ENCODE measurements at regions not wholly inside any gene's neighbourhood (a gene's known extent, or its start where the extent isn't known, plus 50 kb on each side); places are given as distances from the start of the nearest gene placed in this dataset.
"Not testable (repeated sequence)": the region's sequence is repeated elsewhere in the genome, so short reads cannot be mapped to it uniquely, and the experiment has no call there.

- no peaks in the 10 kb centered on the region for H3K4me1 ChIP-seq (replicated peaks)
- no peak for DNase-seq (ENCODE audit: low spot score)
- no peaks in the 10 kb centered on the region for H3K36me3 ChIP-seq
- TF ChIP-seq POLR2A (IDR thresholded peaks at IDR 0.05) (no peak), POLR2AphosphoS5 (IDR thresholded peaks at IDR 0.05) (no peak)
- TF ChIP-seq, protein P1, sequence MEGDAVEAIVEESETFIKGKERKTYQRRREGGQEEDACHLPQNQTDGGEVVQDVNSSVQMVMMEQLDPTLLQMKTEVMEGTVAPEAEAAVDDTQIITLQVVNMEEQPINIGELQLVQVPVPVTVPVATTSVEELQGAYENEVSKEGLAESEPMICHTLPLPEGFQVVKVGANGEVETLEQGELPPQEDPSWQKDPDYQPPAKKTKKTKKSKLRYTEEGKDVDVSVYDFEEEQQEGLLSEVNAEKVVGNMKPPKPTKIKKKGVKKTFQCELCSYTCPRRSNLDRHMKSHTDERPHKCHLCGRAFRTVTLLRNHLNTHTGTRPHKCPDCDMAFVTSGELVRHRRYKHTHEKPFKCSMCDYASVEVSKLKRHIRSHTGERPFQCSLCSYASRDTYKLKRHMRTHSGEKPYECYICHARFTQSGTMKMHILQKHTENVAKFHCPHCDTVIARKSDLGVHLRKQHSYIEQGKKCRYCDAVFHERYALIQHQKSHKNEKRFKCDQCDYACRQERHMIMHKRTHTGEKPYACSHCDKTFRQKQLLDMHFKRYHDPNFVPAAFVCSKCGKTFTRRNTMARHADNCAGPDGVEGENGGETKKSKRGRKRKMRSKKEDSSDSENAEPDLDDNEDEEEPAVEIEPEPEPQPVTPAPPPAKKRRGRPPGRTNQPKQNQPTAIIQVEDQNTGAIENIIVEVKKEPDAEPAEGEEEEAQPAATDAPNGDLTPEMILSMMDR (IDR thresholded peaks at IDR 0.05) = no peak
- intact Hi-C loops (cut with DNase I) = no loop called here
- WGBS = 8% methylated on average over 1 of the region's 1 CpG
- H3K9me3 ChIP-seq = no peaks in the 10 kb centered on the region
- H3K4me3 ChIP-seq = no peak overlapping the region
- H3K27me3 ChIP-seq (replicated peaks; ENCODE audit: insufficient read depth) = no peaks in the 10 kb centered on the region
- H3K27ac ChIP-seq = no peak overlapping the region
Observed at GRCh38 chr10:9561821-9562505, 1455.7 kb upstream of the CELF2 start.

DNA sequence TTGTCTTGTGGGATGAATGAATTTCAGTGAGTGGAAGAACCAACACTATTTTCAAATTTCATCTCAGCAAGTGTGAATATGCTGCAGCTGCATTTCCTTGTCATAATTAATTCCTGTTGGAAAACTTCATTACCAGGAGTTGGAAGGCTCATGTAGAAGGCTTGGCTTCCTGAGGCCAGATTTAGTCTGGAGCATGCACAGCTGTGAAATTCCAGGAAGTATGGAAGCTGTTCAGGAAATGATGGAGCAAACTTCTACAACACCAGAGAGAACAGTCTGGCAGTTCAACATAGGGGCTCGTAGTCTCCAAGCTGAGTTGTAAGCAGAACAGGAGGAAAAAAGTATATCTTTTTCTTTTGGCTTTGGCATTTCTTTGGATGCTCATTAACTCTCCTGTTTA lies 1439.9 kb upstream of the CELF2 start:
- WGBS = 53% methylated on average over 1 of the region's 1 CpG
- no peak overlapping the region for H3K4me3 ChIP-seq
- TF ChIP-seq POLR2AphosphoS5 (IDR thresholded peaks at IDR 0.05) (no peak), POLR2A (IDR thresholded peaks at IDR 0.05) (no peak)
- TF ChIP-seq, protein P1 (IDR thresholded peaks at IDR 0.05) = no peak
- DNase-seq (ENCODE audit: low spot score) = no peak
- H3K4me1 ChIP-seq (replicated peaks) = no peaks in the 10 kb centered on the region
- H3K27me3 ChIP-seq (replicated peaks; ENCODE audit: insufficient read depth) = no peaks in the 10 kb centered on the region
- H3K9me3 ChIP-seq = no peaks in the 10 kb centered on the region
- H3K36me3 ChIP-seq = no peaks in the 10 kb centered on the region
- H3K27ac ChIP-seq = no peak overlapping the region
- intact Hi-C loops (cut with DNase I) = no loop called here

- WGBS = 76% methylated on average over 3 of the region's 3 CpGs
- no peak for DNase-seq (ENCODE audit: low spot score)
- Histone ChIP-seq H3K27ac (no peak overlapping the region), H3K27me3 (replicated peaks; ENCODE audit: insufficient read depth) (no peaks in the 10 kb centered on the region), H3K9me3 (no peaks in the 10 kb centered on the region), H3K4me3 (no peak overlapping the region), H3K36me3 (no peaks in the 10 kb centered on the region), H3K4me1 (replicated peaks) (no peaks in the 10 kb centered on the region)
- no peak for TF ChIP-seq POLR2A (IDR thresholded peaks at IDR 0.05)
- TF ChIP-seq, protein P1 (IDR thresholded peaks at IDR 0.05) = no peak
- no peak for TF ChIP-seq POLR2AphosphoS5 (IDR thresholded peaks at IDR 0.05)
- intact Hi-C loops (cut with DNase I) = no loop called here
Observed at GRCh38 chr10:9579110-9579705, 1438.5 kb upstream of the CELF2 start.

DNA sequence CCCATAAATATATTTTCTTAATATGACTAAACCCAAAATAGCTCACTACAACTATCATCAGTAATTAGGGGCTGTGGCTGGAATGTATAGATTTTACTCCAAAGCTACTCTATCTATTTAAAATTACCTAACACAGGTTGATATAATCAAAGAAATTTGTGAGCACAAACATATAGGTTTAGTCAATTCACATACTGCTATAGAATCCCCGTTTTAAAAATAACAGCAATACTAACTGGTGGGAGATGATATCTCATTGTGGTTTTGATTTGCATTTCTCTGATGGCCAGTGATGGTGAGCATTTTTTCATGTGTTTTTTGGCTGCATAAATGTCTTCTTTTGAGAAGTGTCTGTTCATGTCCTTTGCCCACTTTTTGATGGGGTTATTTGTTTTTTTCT lies 1434.9 kb upstream of the CELF2 start:
- H3K4me1 ChIP-seq (replicated peaks); H3K36me3 ChIP-seq; H3K9me3 ChIP-seq; H3K4me3 ChIP-seq; H3K27ac ChIP-seq; intact Hi-C loops (cut with DNase I); H3K27me3 ChIP-seq (replicated peaks; ENCODE audit: insufficient read depth); DNase-seq (ENCODE audit: low spot score): not testable (repeated sequence)
- WGBS = 59% methylated on average over 1 of the region's 1 CpG

DNA sequence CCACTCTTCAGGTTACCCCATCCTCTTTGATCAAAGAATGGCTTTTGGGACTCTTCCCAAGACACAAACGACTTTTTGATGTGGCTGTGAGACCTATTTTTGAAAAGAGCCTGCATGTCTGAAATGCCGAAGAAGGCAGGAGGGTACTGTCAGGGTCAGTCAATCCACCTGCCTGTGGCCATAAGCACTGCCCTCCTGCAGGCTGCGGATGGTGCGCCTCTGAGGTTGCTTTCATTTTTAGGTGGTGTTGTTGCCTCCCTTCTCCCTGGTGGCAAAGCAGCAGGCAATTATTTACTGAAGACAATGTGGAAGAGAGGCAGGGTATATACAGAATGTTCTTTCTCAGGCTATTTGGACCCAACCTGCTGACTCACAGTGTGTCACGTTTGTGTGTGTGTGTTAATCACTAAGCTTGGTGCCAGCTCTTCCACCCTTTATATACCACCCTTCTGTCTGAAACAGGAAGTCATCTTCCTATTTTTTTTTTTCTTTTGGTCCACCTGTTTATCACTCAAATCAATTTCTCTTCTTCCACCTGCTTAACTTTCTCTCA lies 1421.2 kb upstream of the CELF2 start:
- intact Hi-C loops (cut with DNase I) = no loop called here
- no peaks in the 10 kb centered on the region for H3K9me3 ChIP-seq

More for the DNA sequence above, 1421.2 kb upstream of the CELF2 start:
- Histone ChIP-seq H3K27ac (no peak overlapping the region), H3K27me3 (replicated peaks; ENCODE audit: insufficient read depth) (no peaks in the 10 kb centered on the region), H3K36me3 (no peaks in the 10 kb centered on the region), H3K4me1 (replicated peaks) (no peaks in the 10 kb centered on the region), H3K4me3 (no peak overlapping the region)
- DNase-seq (ENCODE audit: low spot score) = no peak
- TF ChIP-seq POLR2A (IDR thresholded peaks at IDR 0.05) = no peak
- TF ChIP-seq, protein P1 (IDR thresholded peaks at IDR 0.05) = no peak
- no peak for TF ChIP-seq POLR2AphosphoS5 (IDR thresholded peaks at IDR 0.05)
- 63% methylated on average over 5 of the region's 5 CpGs for WGBS
